HG03378 (cell line): ENCODE measurements at regions not wholly inside any gene's neighbourhood (a gene's known extent, or its start where the extent isn't known, plus 50 kb on each side); places are given as distances from the start of the nearest gene placed in this dataset.

Source experiments
- ATAC-seq: cut with Tn5 transposase; IDR thresholded peaks from one replicate; pipeline ENCODE4 v1.9.1; 2021; ENCODE audit warnings: mild to moderate bottlenecking, moderate library complexity; ENCODE audit not compliant: unreplicated experiment

DNA sequence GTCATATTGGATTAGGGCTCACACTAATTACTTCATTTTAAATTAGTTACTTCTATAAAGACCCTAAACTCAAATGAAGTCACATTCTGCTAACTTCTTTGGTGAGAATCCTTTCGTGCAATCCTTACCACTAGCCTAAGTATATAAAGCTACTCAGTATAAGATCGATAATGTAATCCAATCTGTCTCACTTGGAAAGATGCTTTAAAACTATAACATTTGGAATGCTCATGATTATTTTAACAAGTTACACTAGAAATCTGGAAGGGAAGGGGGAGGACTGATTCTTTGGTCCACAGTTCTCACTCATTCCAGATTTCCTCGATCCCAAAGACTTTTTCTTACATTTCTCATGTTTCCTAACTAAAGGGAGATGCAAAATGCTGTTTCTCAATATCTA is 336.4 kb upstream of the SLIT2 start:
- ATAC-seq, result no peak

DNA sequence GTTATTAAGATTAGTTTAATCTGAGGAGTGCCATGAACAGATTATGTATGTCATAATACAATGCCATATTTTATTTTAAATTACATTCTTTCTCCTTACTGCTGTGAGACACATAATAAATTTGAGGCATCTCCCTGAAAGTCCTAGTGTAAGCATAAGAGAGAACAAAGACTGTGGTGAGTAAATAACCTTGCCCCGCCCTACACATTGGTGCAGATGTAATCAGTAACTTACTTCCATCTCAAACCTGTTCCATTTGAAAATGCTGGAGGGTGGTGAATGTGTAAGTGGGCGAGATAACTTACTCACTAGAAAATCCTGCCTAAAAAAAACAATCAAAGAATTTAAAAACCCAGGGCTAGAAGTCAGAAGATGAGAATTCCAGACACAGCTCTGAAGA is 338.1 kb upstream of the SLIT2 start:
- ATAC-seq, result no peak

DNA sequence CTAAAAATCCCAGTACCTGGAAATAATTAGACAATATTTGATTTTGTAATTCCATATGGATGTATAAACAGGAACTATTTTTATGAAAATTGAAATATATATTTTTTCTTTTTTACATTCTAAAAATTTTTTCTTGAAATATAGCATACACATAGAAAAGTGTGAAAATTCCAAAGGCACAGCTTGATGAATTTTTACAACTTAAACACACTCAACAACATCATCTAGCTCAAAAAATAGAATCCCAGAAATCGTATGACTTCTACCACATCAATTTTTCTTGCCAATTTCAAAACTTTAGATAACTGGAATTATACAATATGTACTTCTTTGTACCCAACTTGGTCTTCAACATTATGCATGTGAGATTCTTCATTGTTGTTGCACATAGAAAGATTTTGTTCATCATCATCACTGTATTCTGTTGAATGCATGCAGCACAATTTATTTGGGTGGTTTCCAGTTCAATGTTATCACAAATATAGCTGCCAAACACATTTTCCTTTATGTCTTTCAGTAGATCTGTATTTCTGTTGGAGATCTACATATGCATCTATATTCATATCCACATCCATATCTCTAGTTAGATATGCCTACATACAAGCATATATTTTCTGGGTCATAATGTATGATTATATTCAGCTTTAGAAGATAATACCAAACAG is 340.7 kb upstream of the SLIT2 start:
- no peak for ATAC-seq

DNA sequence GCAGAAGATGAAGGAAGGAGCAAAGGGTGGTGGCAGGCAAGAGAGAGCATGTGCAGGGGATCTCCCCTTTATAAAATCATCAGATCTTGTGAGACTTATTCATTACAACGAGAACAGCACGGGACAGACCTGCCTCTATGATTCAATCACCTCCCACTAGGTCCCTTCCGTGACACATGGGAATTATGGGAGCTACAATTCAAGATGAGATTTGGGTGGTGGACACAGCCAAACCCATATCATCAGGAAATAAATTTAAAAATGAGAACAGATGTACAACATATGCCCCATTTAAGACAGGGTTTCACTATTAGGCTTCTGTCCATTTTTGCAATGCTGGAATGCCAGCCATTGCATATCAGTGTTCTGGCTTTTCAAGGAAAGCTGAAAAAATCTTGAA is 346.7 kb upstream of the SLIT2 start:
- ATAC-seq, result no peak

DNA sequence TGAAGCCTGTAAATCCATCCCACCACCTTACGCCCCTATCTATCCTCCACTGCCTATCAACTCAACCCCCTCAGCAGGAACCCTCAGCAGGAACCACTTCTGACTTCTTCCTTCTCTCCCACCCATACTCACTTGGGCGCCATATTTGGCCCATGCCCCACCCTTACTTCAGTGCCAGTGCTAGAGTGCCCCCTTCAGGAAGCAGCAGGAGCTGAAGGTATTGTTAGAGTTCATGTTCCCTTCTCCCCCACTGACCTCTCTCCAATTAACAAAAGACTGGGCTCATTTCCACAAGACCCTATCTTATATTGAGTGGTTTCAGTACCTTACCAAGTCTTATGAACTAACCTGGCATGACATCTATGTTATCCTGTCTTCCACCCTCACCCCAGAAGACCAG is 363.1 kb upstream of the SLIT2 start:
- ATAC-seq, result no peak

DNA sequence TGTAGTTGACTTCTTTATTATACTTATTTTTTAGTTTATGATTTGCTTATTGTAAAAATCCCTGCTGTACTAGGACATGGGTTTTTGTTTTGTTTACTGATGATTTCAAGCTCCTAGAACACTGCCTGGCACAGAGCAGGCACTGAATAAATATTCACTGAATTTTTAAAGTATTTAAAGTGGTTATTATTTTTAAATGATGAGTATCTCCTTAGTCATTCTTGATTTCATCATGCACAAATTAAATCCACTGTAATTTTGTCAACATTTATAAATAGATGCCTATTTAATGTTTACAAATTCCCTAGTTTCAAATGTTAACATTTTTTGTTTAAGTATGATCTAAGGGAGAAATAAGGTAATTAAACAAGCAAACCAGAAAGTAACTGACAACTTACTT is 367.9 kb upstream of the SLIT2 start:
- no peak for ATAC-seq

DNA sequence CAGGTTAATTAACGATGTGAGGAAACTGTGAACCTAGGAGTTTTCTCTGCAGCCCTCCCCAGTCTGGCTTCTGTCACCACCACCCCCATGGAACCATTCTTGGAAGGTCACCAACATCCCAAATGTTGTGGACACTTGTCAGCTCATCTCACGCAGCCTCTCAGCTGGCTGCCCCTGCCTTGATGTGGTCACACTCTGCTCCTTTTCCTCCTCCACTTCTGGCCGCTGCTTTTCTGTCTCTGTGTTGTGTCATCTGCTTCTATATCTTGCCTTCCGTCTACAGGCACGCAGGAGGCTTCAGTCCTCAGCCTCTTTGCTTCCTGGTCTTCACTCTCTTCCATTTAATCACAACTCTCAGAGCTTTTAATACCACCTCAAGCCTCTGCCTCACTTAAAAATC is 371.5 kb upstream of the SLIT2 start:
- no peak for ATAC-seq

DNA sequence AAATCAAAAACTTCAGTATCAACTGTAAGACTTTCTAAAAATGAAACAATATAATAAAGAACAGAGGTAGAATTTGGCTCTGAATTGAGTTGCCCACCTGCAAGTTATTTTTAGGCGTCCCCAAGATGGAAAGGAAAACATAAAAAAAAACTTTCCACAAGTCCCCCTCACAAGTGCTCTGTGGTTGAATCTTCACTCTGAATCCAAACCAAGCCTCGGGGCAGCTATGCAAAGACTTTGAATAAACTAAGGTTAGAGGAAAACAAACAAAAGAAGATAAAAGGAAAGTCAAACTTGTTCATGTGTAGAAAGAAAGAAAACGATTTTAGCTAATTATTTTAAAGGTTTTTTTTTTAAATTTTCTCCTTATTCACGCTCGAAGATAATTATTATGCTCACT is 372.4 kb upstream of the SLIT2 start:
- ATAC-seq, result no peak

DNA sequence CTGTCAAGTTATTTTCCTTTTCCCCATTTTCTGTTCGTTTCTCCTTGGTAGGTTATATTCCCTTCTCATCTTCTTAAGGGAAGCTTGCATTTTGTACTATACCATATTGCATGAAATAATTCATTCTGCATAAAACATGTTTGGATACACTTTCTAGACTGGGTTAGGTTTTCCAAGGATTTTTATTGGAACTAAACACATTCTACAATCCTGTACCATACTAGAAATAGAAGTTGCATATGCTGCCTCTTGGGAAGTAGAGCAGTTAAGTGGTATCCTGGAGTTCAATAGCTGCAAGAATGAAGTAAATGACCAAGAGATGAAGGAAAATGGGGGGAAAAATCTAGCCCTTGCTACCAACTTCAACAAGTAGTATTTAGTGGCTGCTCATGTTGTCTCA is 393.7 kb upstream of the SLIT2 start:
- ATAC-seq, result no peak

DNA sequence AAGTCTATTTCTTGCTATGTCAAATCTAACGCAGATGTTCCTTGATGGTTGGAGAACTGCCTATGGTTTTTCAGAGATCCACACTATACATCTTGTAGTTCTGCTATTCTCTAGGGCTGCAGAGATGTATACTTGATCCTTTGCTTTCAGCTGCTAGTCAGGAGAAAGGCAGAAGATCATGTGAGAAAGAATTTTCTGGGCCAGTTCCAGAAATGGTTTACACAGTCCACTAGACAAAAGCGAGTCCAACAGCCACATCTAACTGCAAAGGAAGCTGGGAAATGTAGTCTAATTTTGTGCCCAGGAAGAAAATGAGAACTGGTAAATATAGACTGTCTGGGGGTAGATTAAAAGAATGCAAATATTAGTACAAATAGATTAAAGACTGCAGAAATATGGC is 394.3 kb upstream of the SLIT2 start:
- ATAC-seq, result no peak

DNA sequence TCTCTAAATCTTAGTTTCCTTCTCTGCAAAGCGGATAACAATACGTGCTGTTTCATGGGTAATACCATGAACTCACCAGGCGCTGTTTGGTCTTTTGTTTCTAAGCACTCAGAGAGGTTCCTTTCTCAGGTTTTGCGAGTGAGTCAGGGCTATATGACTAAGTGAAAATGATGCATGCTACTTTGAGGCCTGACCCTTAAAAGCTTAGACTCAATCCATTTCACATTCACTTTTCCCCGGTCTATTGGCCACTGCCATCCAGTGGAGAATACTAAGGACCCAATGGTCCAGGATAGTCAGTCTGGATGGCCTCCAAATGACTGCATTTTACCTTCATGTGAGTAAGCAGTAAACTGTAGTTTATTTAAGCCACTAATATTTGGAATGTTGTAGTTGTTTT is 400.8 kb upstream of the SLIT2 start:
- no peak for ATAC-seq

DNA sequence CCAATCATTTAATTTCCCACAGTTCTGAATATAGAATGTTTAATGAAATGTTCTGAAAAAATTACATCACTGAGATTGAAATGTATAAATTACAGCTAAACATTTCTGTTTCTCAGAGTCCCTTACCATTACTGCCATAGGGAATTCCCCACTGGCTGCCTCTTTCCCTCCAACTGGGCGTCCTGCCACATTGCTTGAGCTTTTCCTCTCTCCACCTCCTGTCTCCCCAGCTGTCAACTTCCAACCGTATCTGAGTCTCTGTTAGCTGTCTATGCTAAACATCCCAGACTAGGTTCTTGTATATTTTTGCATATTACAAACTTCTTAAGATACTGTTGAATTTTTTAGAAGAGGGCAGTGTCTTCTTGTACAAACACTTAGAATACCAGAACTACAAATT is 407.3 kb upstream of the SLIT2 start:
- ATAC-seq, result no peak

DNA sequence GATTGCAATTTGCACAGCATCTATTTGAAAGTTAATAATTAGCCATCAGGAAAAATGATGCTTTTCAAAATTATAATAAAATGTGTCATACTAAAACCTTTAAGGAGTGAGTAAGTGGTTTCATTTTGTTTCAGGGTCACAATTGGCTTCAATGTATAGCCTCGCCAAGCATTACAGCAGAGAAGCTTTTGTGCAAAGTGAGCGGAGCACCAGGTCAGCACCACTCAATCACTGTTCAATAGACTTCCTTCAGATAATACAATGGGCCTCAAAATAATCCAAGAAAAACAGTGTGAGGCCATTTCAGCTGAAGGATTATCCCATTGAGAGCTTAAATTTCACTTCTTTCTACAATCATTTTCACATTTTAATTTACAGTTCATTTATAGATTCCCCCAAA is 409.2 kb upstream of the SLIT2 start:
- ATAC-seq, result no peak

DNA sequence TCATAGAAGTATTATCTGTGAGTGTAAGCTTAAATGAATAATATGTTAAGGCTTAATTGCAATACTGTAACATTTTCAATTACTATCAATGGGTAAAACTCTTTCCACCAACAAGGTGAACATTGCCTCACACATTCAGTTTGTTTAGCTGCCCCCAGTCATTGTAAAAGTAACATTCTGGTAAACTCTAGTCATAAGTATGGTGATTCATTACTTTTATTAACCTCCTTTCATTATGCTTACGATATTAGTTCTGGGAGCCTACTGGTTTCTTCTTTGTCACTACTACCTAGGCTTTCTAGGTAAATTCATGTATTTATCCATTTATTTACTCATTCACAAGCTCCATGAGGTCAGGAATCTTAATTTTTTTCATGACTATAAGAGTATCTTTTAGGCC is 412.8 kb upstream of the SLIT2 start:
- ATAC-seq, result no peak

DNA sequence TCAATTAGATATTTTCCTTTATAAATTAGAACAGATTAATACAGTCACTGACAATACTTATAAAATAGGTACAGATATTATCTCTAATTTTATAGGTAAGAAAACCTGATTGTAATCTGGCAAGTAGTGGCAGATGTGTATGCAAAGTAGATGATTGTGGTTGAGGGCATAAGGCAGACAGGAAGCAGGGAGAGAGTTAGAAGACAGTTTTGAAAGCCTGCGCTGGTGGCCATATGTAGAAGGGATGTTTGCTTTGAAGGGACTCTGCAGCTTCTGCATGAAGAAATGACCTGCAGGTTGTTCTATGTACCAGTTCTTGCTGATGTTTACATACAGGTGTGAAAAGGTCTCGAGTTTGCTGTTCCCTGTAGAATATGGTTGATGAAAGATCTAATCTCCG is 416.3 kb upstream of the SLIT2 start:
- no peak for ATAC-seq

DNA sequence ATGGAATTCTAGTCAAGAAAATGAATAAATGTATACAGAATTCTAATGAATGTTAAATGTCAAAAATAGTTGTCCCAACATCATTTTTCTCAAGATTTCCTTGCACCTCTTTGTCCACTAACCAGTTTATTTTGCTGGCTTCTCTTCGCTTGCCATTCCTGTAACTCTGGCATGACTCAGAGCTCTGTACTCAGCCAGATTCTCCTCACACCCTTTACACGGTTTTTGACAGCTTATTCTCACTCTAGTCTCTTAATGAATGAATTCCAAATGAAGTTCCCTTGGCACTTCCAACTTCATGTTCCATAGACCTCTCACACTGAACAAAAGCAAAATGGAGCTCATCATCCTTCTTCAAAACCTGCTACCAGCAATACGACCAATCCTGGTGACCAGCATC is 419.3 kb upstream of the SLIT2 start:
- ATAC-seq, result no peak

DNA sequence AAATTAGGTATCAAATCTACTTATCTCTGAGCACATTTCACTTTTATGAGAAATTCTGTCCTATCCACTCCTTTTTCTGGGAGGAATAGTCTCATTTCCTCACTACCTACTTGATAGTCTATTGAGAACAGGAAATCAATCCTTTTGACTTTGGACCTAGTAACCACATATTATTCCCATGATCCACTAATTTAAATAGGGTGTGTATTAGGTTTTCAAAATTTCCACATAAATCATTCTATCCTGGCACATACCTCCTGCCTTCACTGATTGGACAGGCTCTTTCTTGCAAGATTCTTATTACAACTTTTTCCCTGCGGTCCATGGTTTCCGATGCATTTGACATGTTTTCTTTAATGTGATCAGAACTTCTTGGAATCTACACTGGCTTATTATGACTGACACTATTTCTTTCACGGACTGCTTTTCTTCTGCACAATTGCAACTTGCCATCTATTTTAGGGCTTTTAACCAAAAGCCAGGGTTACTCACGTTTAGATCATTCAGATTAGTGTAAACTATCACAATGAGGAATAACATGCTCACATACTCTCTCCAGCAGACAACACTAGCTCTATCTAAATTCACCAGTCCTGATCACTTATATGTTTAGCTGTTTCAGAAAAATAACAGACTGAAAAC is 419.9 kb upstream of the SLIT2 start:
- no peak for ATAC-seq

DNA sequence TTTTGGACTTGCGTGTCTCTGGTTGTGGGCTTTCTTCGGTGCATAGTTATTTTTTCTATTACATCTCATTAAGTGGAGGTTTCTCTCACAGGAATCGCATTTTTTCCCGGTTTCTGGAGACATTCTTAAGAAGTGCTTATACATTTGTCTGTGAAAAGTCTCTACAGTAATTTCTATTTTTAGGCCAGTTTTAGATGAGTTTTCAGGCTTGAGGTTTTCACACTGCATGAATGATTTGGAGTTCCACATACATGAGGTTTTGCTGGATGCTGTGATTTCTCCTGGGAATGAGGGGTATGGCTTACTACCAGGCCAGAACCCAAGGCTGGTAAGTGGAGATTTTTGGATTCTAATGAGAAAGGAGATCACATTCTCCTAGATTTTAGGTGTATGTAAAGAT is 422.6 kb upstream of the SLIT2 start:
- no peak for ATAC-seq

DNA sequence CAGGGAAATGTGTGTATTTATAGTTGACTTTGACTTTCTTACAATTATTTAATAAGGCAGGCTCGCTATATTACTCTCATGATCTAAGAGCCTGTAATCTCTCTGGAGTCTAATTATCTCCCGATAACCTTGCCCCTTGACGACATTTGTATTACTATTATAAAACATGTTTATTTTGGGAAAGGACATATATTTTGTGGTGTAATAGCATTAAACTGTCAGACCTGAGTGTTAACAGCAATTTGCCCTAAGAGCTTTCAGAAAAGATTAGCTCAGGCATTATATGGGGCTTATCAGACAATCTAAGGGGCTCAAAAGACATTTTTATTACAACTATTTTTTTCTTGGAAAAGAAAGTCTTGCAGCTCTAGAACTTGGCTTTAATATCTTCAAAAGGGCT is 427.9 kb upstream of the SLIT2 start:
- no peak for ATAC-seq

DNA sequence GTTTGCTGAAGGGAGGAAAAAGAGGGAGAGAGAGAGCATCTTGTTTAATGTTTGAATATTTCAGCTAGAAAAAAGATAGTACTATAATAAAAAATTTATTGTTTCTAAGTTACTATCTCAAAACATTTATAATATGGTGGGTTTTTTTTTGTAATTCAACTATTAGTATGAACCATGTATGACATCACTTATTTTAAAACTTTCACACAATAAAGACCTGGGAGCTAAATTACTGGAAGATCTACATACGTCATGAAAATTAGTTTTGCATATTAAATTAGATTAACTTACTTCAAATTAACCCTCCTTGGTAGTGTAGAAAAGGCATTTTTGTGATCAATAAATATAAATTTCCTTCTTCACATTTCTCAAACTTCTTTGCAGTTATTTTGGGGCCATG is 432.0 kb upstream of the SLIT2 start:
- no peak for ATAC-seq

DNA sequence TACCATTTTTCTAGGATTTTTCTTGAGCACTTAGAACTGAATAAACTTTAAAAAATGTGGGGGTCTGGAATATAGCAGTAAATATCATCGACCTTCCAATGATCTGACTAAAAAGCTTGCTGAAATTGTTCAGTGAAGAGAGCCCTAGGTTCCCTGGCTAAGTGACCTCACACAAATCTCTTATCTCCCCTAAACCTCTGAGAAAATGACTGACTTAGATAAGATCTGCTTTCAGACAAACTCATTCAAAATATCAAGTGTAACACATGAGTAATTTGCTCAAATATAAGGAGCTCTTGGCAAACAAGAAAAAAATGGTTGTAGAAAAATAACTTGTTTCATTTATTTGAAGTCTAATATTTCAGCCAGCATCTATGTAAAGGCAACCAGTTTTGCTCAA is 441.7 kb upstream of the SLIT2 start:
- ATAC-seq, result no peak

DNA sequence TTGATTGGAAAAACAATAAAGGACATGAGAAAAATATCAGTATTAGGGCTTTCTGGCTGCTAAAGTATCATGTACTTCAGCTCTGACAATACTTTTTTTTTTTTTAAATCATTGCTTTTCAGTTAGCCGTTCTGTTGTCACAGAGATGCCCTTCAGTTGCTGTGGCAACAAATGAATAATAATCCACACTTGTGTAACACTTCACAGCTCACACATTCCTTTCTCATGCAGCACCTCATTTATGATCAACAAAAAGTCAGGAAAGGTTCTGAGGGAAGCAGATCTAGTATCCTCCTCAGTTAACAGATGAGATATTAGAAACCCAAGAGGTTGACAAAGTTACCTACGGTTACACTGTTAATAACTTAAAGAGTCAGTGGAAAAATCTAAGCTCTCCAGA is 444.2 kb upstream of the SLIT2 start:
- no peak for ATAC-seq

DNA sequence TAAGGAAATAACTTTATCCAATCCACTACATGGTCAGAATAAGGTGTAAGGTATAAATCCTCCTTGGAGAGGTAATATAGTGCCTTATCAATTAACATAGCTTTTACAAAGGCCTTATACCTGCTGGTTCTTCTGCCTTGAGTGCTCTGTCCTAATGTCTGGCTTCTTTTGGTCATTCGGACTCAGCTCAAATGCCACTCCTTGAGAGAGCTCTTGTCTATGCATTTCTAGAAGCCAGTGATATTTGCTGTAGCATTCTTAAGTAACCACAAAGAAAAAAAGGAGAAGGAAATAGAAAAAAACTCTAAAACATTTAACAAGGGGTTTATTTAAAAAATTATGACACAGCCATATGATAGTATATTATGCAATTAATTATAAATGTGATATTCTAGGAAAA is 444.8 kb upstream of the SLIT2 start:
- ATAC-seq, result no peak
